ENCODE measurements at regions not wholly inside any gene's neighbourhood (a gene's known extent, or its start where the extent isn't known, plus 50 kb on each side); places are given as distances from the start of the nearest gene placed in this dataset.

DNA sequence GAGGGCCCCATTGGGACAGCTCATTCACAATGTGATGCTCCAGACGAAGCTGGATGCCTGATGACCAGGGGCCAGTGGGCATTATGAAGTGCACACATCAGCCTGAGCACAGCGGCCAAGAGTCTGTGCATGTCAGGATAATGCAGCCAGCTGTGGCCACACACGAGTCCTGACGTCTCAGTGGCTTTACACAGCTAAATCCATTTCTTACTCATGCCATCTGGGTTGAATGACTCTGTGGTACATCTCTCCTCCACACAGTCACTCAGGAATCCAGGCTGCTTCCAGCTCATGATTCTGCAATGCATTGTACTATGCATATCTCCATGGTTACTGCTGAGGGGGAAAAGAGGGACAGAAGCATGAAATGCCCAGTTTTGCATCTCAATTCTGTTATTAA, 123.6 kb downstream of the PRLHR start:
- Mint-ChIP-seq H3K4me3 (no peak overlapping the region), H3K36me3 (no peaks in the 10 kb centered on the region), H3K27ac (no peak overlapping the region), H3K9me3 (peaks cover 5% of the 10 kb centered on the region), H3K4me1 (peaks cover 16% of the 10 kb centered on the region), H3K27me3 (ENCODE audit: insufficient read depth, low read depth) (peaks cover 10% of the 10 kb centered on the region)
- H3K27ac ChIP-seq, result no peak overlapping the region
- H3K36me3 ChIP-seq, result no peaks in the 10 kb centered on the region
- no peaks in the 10 kb centered on the region for H3K79me2 ChIP-seq (ENCODE audit: low read depth)
- no peak for TF ChIP-seq EZH2 (IDR thresholded peaks at IDR 0.05)
- no peak for TF ChIP-seq EZH2phosphoT487 (IDR thresholded peaks at IDR 0.05)
- TF ChIP-seq, protein P1, sequence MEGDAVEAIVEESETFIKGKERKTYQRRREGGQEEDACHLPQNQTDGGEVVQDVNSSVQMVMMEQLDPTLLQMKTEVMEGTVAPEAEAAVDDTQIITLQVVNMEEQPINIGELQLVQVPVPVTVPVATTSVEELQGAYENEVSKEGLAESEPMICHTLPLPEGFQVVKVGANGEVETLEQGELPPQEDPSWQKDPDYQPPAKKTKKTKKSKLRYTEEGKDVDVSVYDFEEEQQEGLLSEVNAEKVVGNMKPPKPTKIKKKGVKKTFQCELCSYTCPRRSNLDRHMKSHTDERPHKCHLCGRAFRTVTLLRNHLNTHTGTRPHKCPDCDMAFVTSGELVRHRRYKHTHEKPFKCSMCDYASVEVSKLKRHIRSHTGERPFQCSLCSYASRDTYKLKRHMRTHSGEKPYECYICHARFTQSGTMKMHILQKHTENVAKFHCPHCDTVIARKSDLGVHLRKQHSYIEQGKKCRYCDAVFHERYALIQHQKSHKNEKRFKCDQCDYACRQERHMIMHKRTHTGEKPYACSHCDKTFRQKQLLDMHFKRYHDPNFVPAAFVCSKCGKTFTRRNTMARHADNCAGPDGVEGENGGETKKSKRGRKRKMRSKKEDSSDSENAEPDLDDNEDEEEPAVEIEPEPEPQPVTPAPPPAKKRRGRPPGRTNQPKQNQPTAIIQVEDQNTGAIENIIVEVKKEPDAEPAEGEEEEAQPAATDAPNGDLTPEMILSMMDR (IDR thresholded peaks at IDR 0.05), result no peak
- DNase-seq (ENCODE audit: low spot score), result no peak
- no peaks in the 10 kb centered on the region for H4K20me1 ChIP-seq (ENCODE audit: low read depth)
- H3K4me3 ChIP-seq, result no peak overlapping the region
- H3K27me3 ChIP-seq, result no peaks in the 10 kb centered on the region
- peaks cover 2% of the 10 kb centered on the region for H3K4me1 ChIP-seq
- no peak overlapping the region for H3K9ac ChIP-seq
- no peak overlapping the region for H3K4me2 ChIP-seq
- no peaks in the 10 kb centered on the region for H3K9me3 ChIP-seq (ENCODE audit: low read depth)
- H3F3A ChIP-seq (ENCODE audit: low read depth), result no peaks in the 10 kb centered on the region
- H2AFZ ChIP-seq (replicated peaks), result no peak overlapping the region

DNA sequence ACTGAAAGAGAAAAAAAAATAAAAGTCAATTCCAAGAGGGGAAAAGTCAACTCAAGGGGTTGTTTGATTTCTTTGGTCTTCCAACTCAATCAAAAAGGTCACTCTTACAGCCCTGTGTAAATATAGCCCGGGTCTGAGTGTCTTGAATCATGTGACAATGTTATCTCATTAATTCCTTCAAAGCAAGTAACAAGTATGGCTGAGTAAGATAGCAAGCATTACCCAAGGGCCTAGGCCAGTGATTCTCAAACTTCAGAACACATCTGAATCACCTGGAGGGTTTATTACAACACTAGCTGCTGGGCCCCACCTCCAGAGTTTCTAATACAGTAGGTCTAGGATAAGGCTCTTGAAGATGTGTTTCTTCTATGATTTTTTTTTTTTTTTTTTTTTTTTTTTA, 125.0 kb downstream of the PRLHR start:
- peak overlapping the region; percentile 38 for H3K27ac Mint-ChIP-seq
- TF ChIP-seq, protein P1 (IDR thresholded peaks at IDR 0.05), result no peak
- TF ChIP-seq EZH2phosphoT487 (IDR thresholded peaks at IDR 0.05) (no peak), EZH2 (IDR thresholded peaks at IDR 0.05) (no peak)
- no peaks in the 10 kb centered on the region for H4K20me1 ChIP-seq (ENCODE audit: low read depth)
- no peaks in the 10 kb centered on the region for H3K9me3 ChIP-seq (ENCODE audit: low read depth)
- no peak overlapping the region for H3K4me2 ChIP-seq
- no peaks in the 10 kb centered on the region for H3F3A ChIP-seq (ENCODE audit: low read depth)
- H2AFZ ChIP-seq (replicated peaks), result no peak overlapping the region
- H3K9me3 Mint-ChIP-seq, result peaks cover 5% of the 10 kb centered on the region
- no peaks in the 10 kb centered on the region for H3K79me2 ChIP-seq (ENCODE audit: low read depth)
- H3K27ac ChIP-seq, result no peak overlapping the region
- no peaks in the 10 kb centered on the region for H3K27me3 ChIP-seq
- DNase-seq (ENCODE audit: low spot score), result no peak
- H3K4me3 ChIP-seq, result no peak overlapping the region
- peaks cover 13% of the 10 kb centered on the region for H3K27me3 Mint-ChIP-seq (ENCODE audit: insufficient read depth, low read depth)
- peaks cover 21% of the 10 kb centered on the region for H3K4me1 Mint-ChIP-seq
- no peak overlapping the region for H3K9ac ChIP-seq
- no peaks in the 10 kb centered on the region for H3K36me3 ChIP-seq
- H3K4me1 ChIP-seq, result peaks cover 10% of the 10 kb centered on the region
- no peaks in the 10 kb centered on the region for H3K36me3 Mint-ChIP-seq
- no peak overlapping the region for H3K4me3 Mint-ChIP-seq

DNA sequence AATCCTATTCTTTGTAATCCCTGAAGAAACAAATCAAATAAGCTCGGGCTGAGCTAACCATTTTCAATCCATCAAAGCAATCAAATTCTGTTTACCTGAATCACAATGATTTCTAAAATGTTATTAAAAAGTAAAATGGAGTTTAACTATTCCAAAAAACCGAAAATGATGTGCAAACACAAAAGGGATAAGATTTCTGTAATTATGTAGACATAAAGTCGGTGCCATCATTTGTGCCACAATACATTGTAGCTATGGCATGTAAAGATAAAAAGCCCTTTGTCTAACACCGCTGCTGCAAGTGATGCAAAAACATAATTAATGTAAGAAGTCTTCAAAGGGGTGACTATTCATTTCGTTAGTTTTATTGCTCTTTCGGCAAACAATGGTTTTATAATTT, 125.1 kb upstream of the FAM204A start:
- Mint-ChIP-seq H3K27ac (peak overlapping the region; percentile 16), H3K9me3 (peaks cover 3% of the 10 kb centered on the region), H3K4me1 (peaks cover 9% of the 10 kb centered on the region), H3K36me3 (no peaks in the 10 kb centered on the region), H3K27me3 (ENCODE audit: insufficient read depth, low read depth) (peaks cover 10% of the 10 kb centered on the region), H3K4me3 (no peak overlapping the region)
- no peak overlapping the region for H3K9ac ChIP-seq
- TF ChIP-seq, protein P1 (IDR thresholded peaks at IDR 0.05), result no peak
- TF ChIP-seq EZH2phosphoT487 (IDR thresholded peaks at IDR 0.05), result no peak
- no peak for TF ChIP-seq EZH2 (IDR thresholded peaks at IDR 0.05)
- no peaks in the 10 kb centered on the region for H3K79me2 ChIP-seq (ENCODE audit: low read depth)
- no peaks in the 10 kb centered on the region for H3K36me3 ChIP-seq
- H3K27ac ChIP-seq, result no peak overlapping the region
- H3F3A ChIP-seq (ENCODE audit: low read depth), result no peaks in the 10 kb centered on the region
- no peak for DNase-seq (ENCODE audit: low spot score)
- H3K4me3 ChIP-seq, result no peak overlapping the region
- H2AFZ ChIP-seq (replicated peaks), result no peak overlapping the region
- H4K20me1 ChIP-seq (ENCODE audit: low read depth), result no peaks in the 10 kb centered on the region
- H3K9me3 ChIP-seq (ENCODE audit: low read depth), result no peaks in the 10 kb centered on the region
- no peaks in the 10 kb centered on the region for H3K27me3 ChIP-seq
- H3K4me2 ChIP-seq, result no peak overlapping the region
- H3K4me1 ChIP-seq, result peaks cover 10% of the 10 kb centered on the region
